Sigmoid colon (tissue), 6 donors: ENCODE measurements at regions not wholly inside any gene's neighbourhood (a gene's known extent, or its start where the extent isn't known, plus 50 kb on each side); places are given as distances from the start of the nearest gene placed in this dataset.
A peak's percentile ranks its signal among the peaks of the same experiment; 100 is the strongest.

Experiments
- DNase-seq: peaks from one replicate; pipeline ENCODE4 v3.0.0-alpha.2; 2019
- H3K27ac ChIP-seq, 4 donors: fragments of 200-600 bp; sonication (generic); one replicate each; pipeline ENCODE4 v1.5.1; 2016 to 2019; ENCODE audit warnings: mild to moderate bottlenecking in 1 of 4
- H3K27me3 ChIP-seq, 3 donors: fragments of 200-600 bp; sonication (generic); one replicate each; pipeline ENCODE4 v1.5.1; 2019; ENCODE audit warnings: mild to moderate bottlenecking in 1 of 3
- H3K36me3 ChIP-seq, 4 donors: fragments of 200-600 bp; sonication (generic); one replicate each; pipeline ENCODE4 v1.5.1; 2016 to 2019
- H3K4me1 ChIP-seq, 4 donors: fragments of 200-600 bp; sonication (generic); one replicate each; pipeline ENCODE4 v1.5.1; 2017 to 2019
- H3K4me3 ChIP-seq, 4 donors: fragments of 200-600 bp; sonication (generic); one replicate each; pipeline ENCODE4 v1.5.1; 2017 to 2019; ENCODE audit warnings: mild to moderate bottlenecking in 2 of 4, moderate library complexity in 1 of 4
- H3K9me3 ChIP-seq, 4 donors: fragments of 200-600 bp in 3 of 4; sonication (generic) in 3 of 4; one replicate each; pipeline versions ENCODE4 v1.5.1 to v1.6.1; 2013 to 2019
- CTCF ChIP-seq, 4 experiments: fragments of 450-650 bp in 3 of 4; fragments of 200-600 bp in 1 of 4; IDR thresholded peaks; one replicate each; pipeline ENCODE4 v1.5.1; 2016 to 2019; ENCODE audit warnings: antibody characterized with exemption in 4 of 4, mild to moderate bottlenecking in 3 of 4, moderate library complexity in 2 of 4
- EP300 ChIP-seq, 4 donors: sonication (generic); formaldehyde crosslinking; IDR thresholded peaks; one replicate each; pipeline ENCODE4 v1.6.1; 2017; ENCODE audit warnings: antibody characterized with exemption in 4 of 4
- POLR2A ChIP-seq, 2 donors: fragments of 450-650 bp; IDR thresholded peaks; one replicate each; pipeline ENCODE4 v1.6.1; 2016; ENCODE audit warnings: antibody characterized with exemption in 2 of 2, mild to moderate bottlenecking in 2 of 2, moderate library complexity in 2 of 2
- POLR2AphosphoS5 ChIP-seq, 4 donors: sonication (generic); formaldehyde crosslinking; IDR thresholded peaks; one replicate each; pipeline ENCODE4 v1.6.1; 2017; ENCODE audit warnings: antibody characterized with exemption in 4 of 4
- WGBS, 2 donors: extraction: QIAGEN DNeasy Blood & Tissue Kit; methylation state at CpG; one replicate each; pipeline ENCODE4 v1.1.7; 2013; 5-methylcytosine and 5-hydroxymethylcytosine counted together
- intact Hi-C: fragments of 100-400 bp; cut with DNase I; formaldehyde crosslinking; loops from one replicate; pipeline ENCODE4 v1.15.1; 2023
- donor health status: healthy with polysubstance abuse.
- donor health status: healthy.

- Histone ChIP-seq H3K4me1 (peaks cover 0 to 4% (median 0%) of the 10 kb centered on the region in 4 donors), H3K27me3 (no peaks in the 10 kb centered on the region), H3K27ac (no peak overlapping the region), H3K9me3 (no peaks in the 10 kb centered on the region), H3K36me3 (no peaks in the 10 kb centered on the region), H3K4me3 (no peak overlapping the region)
- WGBS, 2 donors = 91 to 92% methylated on average over 4 of the region's 4 CpGs
- no peak for DNase-seq
- intact Hi-C loops = no loop called here
- TF ChIP-seq POLR2AphosphoS5 (IDR thresholded peaks at IDR 0.05) = no peak
- TF ChIP-seq CTCF (IDR thresholded peaks at IDR 0.05) = no peak
- no peak for TF ChIP-seq POLR2A (IDR thresholded peaks at IDR 0.05)
Measured at GRCh38 chr3:41115069-41115468, 84.2 kb upstream of the CTNNB1 start.

DNA sequence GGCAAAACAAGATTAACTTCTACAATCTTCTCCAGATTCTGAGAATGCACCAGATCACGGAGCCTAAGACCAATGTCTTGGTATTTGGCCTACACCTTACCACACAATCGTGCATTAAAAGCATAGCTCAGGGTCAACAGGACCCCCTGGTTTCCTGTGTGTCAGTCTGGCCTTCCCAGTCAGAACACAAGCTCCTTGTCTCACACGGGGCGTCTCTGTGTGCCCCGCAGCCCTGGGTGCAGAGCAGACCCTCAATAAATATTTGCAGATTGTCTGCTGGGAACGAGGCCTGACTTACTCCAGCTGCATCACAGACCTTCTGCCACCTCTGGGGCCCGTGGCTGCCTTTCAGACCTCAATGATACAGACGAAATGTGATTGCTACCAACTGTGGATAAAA is 82.5 kb upstream of the CTNNB1 start:
- DNase-seq = no peak
- H3K4me3 ChIP-seq = no peak overlapping the region
- no peaks in the 10 kb centered on the region for H3K36me3 ChIP-seq
- H3K9me3 ChIP-seq = no peaks in the 10 kb centered on the region
- intact Hi-C loops = no loop called here
- H3K4me1 ChIP-seq = peaks cover 0 to 13% (median 0%) of the 10 kb centered on the region in 4 donors
- no peak for TF ChIP-seq POLR2A (IDR thresholded peaks at IDR 0.05)
- no peak for TF ChIP-seq EP300 (IDR thresholded peaks at IDR 0.05)
- TF ChIP-seq CTCF (IDR thresholded peaks at IDR 0.05) = no peak
- TF ChIP-seq POLR2AphosphoS5 (IDR thresholded peaks at IDR 0.05) = no peak
- H3K27me3 ChIP-seq = no peaks in the 10 kb centered on the region
- H3K27ac ChIP-seq = peak overlapping the region in 2 of 4 donors; percentile 33 to 42
- 63 to 67% methylated on average over 8 of the region's 8 CpGs for whole genome bisulfite sequencing, 2 donors

- TF ChIP-seq EP300 (IDR thresholded peaks at IDR 0.05) (peak in 2 of 4 donors; percentile 45 to 85), POLR2AphosphoS5 (IDR thresholded peaks at IDR 0.05) (peak; percentile 10 to 54 (median 37)), CTCF (IDR thresholded peaks at IDR 0.05) (no peak), POLR2A (IDR thresholded peaks at IDR 0.05) (no peak)
- no peaks in the 10 kb centered on the region for H3K27me3 ChIP-seq
- peak; percentile 90 for DNase-seq
- H3K4me1 ChIP-seq = peaks cover 0 to 13% (median 0%) of the 10 kb centered on the region in 4 donors
- peak overlapping the region; percentile 18 to 42 (median 34) for H3K27ac ChIP-seq
- 6 to 15% methylated on average over 15 of the region's 15 CpGs for WGBS, 2 donors
- intact Hi-C loops = no loop called here
- no peaks in the 10 kb centered on the region for H3K9me3 ChIP-seq
- no peak overlapping the region for H3K4me3 ChIP-seq
- no peaks in the 10 kb centered on the region for H3K36me3 ChIP-seq
Measured at GRCh38 chr3:41117398-41117870, 81.9 kb upstream of the CTNNB1 start.

DNA sequence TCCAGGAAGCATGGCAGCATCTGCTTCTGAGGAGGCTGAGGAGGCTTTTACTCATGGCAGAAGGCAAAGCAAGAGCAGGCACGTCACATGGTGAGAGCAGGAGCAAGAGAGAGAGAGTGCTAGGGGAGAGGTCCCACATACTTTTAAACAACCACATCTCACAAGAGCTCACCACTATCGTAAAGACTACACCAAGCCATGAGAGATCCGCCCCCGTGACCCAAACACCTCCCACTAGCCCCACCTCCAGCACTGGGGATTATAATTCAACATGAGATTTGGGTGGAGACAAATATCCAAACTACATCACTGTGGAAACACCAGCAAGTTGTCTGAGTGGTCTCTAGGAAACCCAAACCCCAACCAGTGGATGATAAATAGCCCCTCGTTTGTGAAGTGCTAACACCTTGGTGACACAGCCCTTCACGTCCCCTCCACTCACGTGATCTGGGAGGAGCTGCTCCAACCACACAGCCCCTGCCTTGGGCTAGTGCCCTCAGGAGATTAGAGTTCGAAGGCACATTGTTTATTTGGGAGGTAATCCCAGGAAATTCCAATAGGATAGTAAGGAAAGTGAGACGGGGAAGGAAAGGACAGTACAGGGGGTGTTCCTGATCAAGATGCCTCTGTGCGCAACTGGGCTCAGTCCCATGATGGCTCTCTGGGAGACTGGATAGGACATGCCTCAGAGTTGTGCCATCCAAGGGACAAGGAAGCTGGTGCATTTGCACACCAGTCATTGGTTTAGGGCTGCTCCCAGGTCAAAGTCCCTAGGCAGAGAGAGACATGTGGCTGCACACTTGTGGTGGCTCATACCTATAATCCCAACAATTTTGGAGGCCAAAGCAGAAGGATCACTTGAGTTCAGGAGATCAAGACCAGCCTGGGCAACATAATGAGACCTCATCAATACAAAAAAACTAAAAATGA is 80.6 kb upstream of the CTNNB1 start:
- intact Hi-C loops = no loop called here
- DNase-seq = no peak
- Histone ChIP-seq H3K4me1 (peaks cover 0 to 13% (median 0%) of the 10 kb centered on the region in 4 donors), H3K4me3 (no peak overlapping the region), H3K27me3 (no peaks in the 10 kb centered on the region), H3K9me3 (no peaks in the 10 kb centered on the region), H3K36me3 (no peaks in the 10 kb centered on the region), H3K27ac (no peak overlapping the region)
- no peak for TF ChIP-seq CTCF (IDR thresholded peaks at IDR 0.05)
- TF ChIP-seq POLR2A (IDR thresholded peaks at IDR 0.05) = no peak
- no peak for TF ChIP-seq POLR2AphosphoS5 (IDR thresholded peaks at IDR 0.05)
- no peak for TF ChIP-seq EP300 (IDR thresholded peaks at IDR 0.05)
- 77 to 81% methylated on average over 10 of the region's 10 CpGs for WGBS, 2 donors
